K562 (cell line): ENCODE measurements at regions not wholly inside any gene's neighbourhood (a gene's known extent, or its start where the extent isn't known, plus 50 kb on each side); places are given as distances from the start of the nearest gene placed in this dataset.
A peak's percentile ranks its signal among the peaks of the same experiment; 100 is the strongest.

ENCODE experiments used
- ATAC-seq: fragments of 200-7000 bp; cut with Tn5 transposase; 3 replicates; pipeline ENCODE4 v1.9.1; 2020; ENCODE audit warnings: moderate library complexity
- BruUV-seq: library from RNA; stranded (reverse); fragments of 400-500 nt; replicated peaks from 2 replicates; lab custom pipeline; 2021; lab: Mats Ljungman, UMichigan
- CTCF ChIA-PET: fragments of 300-600 bp; formaldehyde crosslinking; extraction: SDS; loops from one replicate; lab custom pipeline; 2021; ENCODE audit warnings: low intra/inter-chr PET ratio; lab: Yijun Ruan, JAX
- POLR2A ChIA-PET: fragments of 300-600, 350-650 bp; sonication (Branson Sonifier 250); formaldehyde crosslinking; extraction: SDS; loops from one replicate; lab custom pipeline; 2021; ENCODE audit warnings: antibody characterized with exemption, inconsistent platforms; lab: Yijun Ruan, JAX
- DNase-seq, 4 experiments: peaks; one replicate each; pipeline versions ENCODE4 v3.0.0 to v3.0.0-alpha.2; 2011 to 2018; ENCODE audit warnings: low spot score in 3 of 4, mixed read lengths in 3 of 4; ENCODE audit errors: extremely low read depth in 1 of 4
- FAIRE-seq: peaks from 2 replicates; lab custom pipeline; 2011; peaks lifted over from hg19 to GRCh38; lab: Jason Lieb, UNC
- H2AFZ ChIP-seq: 2 replicates; pipeline ENCODE4 v1.6.0; 2011; ENCODE audit warnings: low read depth, low read length, control low read depth, inconsistent platforms
- H3K27ac ChIP-seq: fragments of 200-600 bp; 3 replicates; pipeline ENCODE4 v1.8.0; 2011; ENCODE audit warnings: low read depth, mild to moderate bottlenecking, control low read depth, inconsistent platforms, low read length, moderate library complexity, mixed read lengths; ENCODE audit errors: extremely low read depth
- H3K27me3 ChIP-seq, 2 experiments: fragments of 300-600 bp in 1 of 2; 2 replicates in 1 of 2; 3 replicates in 1 of 2; pipeline versions ENCODE4 v1.6.0 to v1.8.0; 2011; ENCODE audit warnings: inconsistent platforms in 2 of 2, low read length in 2 of 2, mild to moderate bottlenecking in 1 of 2, mixed read lengths in 1 of 2, moderate library complexity in 1 of 2; ENCODE audit not compliant: control insufficient read depth in 2 of 2, insufficient read depth in 2 of 2
- H3K36me3 ChIP-seq: fragments of 300-600 bp; 3 replicates; pipeline ENCODE4 v1.8.0; 2011; ENCODE audit warnings: mild to moderate bottlenecking, low read length, inconsistent platforms; ENCODE audit not compliant: control insufficient read depth, insufficient read depth
- H3K4me1 ChIP-seq, 2 experiments: fragments of 200-600 bp in 1 of 2; replicated peaks in 1 of 2; 2 replicates in 1 of 2; 3 replicates in 1 of 2; pipeline versions ENCODE4 v1.5.1 to v1.8.0; 2011; ENCODE audit warnings: inconsistent platforms in 2 of 2, low read length in 2 of 2, mild to moderate bottlenecking in 1 of 2, mixed read lengths in 1 of 2, moderate library complexity in 1 of 2; ENCODE audit not compliant: control insufficient read depth in 2 of 2, insufficient read depth in 2 of 2
- H3K4me2 ChIP-seq: 2 replicates; pipeline ENCODE4 v1.6.1; 2011; ENCODE audit warnings: low read length, control low read depth, inconsistent platforms, mixed read lengths; ENCODE audit not compliant: insufficient read depth
- H3K4me3 ChIP-seq: fragments of 200-600 bp; sonication (generic), shearing (Covaris generic); 2 replicates; pipeline ENCODE4 v1.5.1; 2016; ENCODE audit warnings: control low read depth, inconsistent platforms
- H3K79me2 ChIP-seq: fragments of 200-600 bp; 3 replicates; pipeline ENCODE4 v1.8.0; 2011; ENCODE audit warnings: low read length, inconsistent platforms; ENCODE audit not compliant: control insufficient read depth, insufficient read depth
- H3K9ac ChIP-seq, 2 experiments: 2 replicates each; pipeline versions ENCODE4 v1.6.0 to v1.6.1; 2011; ENCODE audit warnings: low read depth in 2 of 2, low read length in 2 of 2, control low read depth in 1 of 2, inconsistent platforms in 1 of 2, mild to moderate bottlenecking in 1 of 2, mixed read lengths in 1 of 2; ENCODE audit not compliant: insufficient read depth in 1 of 2
- H3K9me1 ChIP-seq: one replicate; pipeline ENCODE4 v1.6.0; 2011; ENCODE audit warnings: inconsistent platforms, mild to moderate bottlenecking, low read length, moderate library complexity; ENCODE audit not compliant: control insufficient read depth, insufficient read depth
- H3K9me3 ChIP-seq: replicated peaks from 2 replicates; pipeline ENCODE4 v1.5.1; 2011; ENCODE audit warnings: low read depth, low read length, inconsistent platforms; ENCODE audit not compliant: control insufficient read depth, insufficient read depth
- H4K20me1 ChIP-seq: replicated peaks from 2 replicates; pipeline ENCODE4 v1.6.1; 2011; ENCODE audit warnings: low read length, inconsistent platforms, mixed read lengths; ENCODE audit not compliant: control insufficient read depth, insufficient read depth
- BRF1 ChIP-seq: IDR thresholded peaks from 3 replicates; pipeline ENCODE4 v1.6.1; 2011; ENCODE audit warnings: borderline replicate concordance, mild to moderate bottlenecking; ENCODE audit not compliant: insufficient read length; ENCODE audit errors: extremely low read depth
- CTCF ChIP-seq, 3 experiments: IDR thresholded peaks in 2 of 3; conservative IDR thresholded peaks in 1 of 3; 2 replicates each; pipeline ENCODE4 v1.5.1; 2011 to 2012; ENCODE audit warnings: low read length in 3 of 3, mild to moderate bottlenecking in 3 of 3, control low read depth in 2 of 3, improper control_type of control experiment in 1 of 3, inconsistent platforms in 1 of 3, low read depth in 1 of 3, mixed read lengths in 1 of 3, moderate library complexity in 1 of 3; ENCODE audit not compliant: insufficient read depth in 2 of 3
- KAT2B ChIP-seq: IDR thresholded peaks from one replicate; pipeline ENCODE4 v1.6.1; 2012; ENCODE audit warnings: low read depth, mild to moderate bottlenecking, control low read depth, inconsistent platforms, low read length, moderate library complexity
- MECOM ChIP-seq: fragments of 250-450 bp; sonication (Bioruptor Pico); IDR thresholded peaks from 2 replicates; pipeline ENCODE4 v1.8.0; 2022; ENCODE audit warnings: inconsistent platforms
- PKNOX1 ChIP-seq: fragments of 450-650 bp; IDR thresholded peaks from 2 replicates; pipeline ENCODE4 v1.6.1; 2016
- ZNF354B ChIP-seq: fragments of 250-450 bp; sonication (Bioruptor Pico); IDR thresholded peaks from 2 replicates; pipeline ENCODE4 v1.4.0; 2020
- WGBS: fragments of 100-300 bp; shearing (Covaris generic); methylation state at CpG from one replicate; pipeline ENCODE4 v1.1.6; 2016; ENCODE audit warnings: low coverage, mixed read lengths; ENCODE audit not compliant: insufficient coverage; ENCODE audit errors: missing lambda C conversion rate; 5-methylcytosine and 5-hydroxymethylcytosine counted together
- in situ Hi-C: fragments of 300-500 bp; cut with MboI; formaldehyde crosslinking; loops from 4 replicates; pipeline ENCODE4 v1.15.0; 2018; ENCODE audit warnings: inconsistent platforms, mixed read lengths
- intact Hi-C: fragments of 100-400 bp; cut with micrococcal nuclease; formaldehyde crosslinking; loops from 2 replicates; pipeline ENCODE4 v1.14.2; 2022

DNA sequence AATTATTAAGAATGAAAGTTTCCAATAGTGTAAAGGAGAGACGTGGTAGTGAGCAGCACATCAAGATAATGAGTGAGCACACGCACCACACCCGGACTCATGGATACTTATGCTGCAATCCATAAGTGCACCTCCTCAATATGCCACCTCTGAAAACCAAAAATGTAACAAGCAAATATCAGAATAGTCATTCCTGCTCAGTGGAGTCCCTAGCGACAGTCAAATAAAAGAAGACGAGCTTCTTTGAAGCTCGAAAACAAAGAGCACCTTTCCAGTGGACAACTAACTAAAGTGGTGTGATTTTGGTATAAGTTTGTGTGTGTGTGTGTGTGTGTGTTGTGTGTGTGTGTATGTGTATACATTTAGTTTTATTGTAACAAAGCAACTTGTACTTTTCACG lies 241.3 kb downstream of the DEPDC1B start:
- FAIRE-seq: no peak
- TF ChIP-seq BRF1 (no peak), ZNF354B (CRISPR knock-in tag) (no peak), MECOM (CRISPR knock-in tag) (no peak), KAT2B (no peak), CTCF (IDR thresholded peaks at IDR 0.05 in 2 of 3, conservative IDR thresholded peaks at IDR 0.05 in 1 of 3; ENCODE audit: insufficient read depth in 2 of 3, low read depth in 1 of 3, low read length in 3 of 3) (peak in 2 of 3 experiments; percentile 15 to 17; a peak in 2 of 6 replicates), PKNOX1 (no peak)
- BruUV-seq: no TSS peak

More for the DNA sequence above, 241.3 kb downstream of the DEPDC1B start:
- Histone ChIP-seq H3K9me1 (no peaks in the 10 kb centered on the region), H3K27ac (no peak overlapping the region), H3K9ac (no peak overlapping the region), H3K4me2 (no peak overlapping the region), H3K36me3 (no peaks in the 10 kb centered on the region), H2AFZ (no peak overlapping the region), H3K4me3 (no peak overlapping the region), H4K20me1 (no peaks in the 10 kb centered on the region), H3K27me3 (no peaks in the 10 kb centered on the region), H3K79me2 (no peaks in the 10 kb centered on the region), H3K4me1 (no peaks in the 10 kb centered on the region), H3K9me3 (no peaks in the 10 kb centered on the region)
- no peak for DNase-seq
- intact Hi-C loops: no loop called here
- ChIA-PET CTCF (no interaction called here), POLR2A (no interaction called here)
- WGBS: 1% methylated on average over 7 of the region's 7 CpGs
- in situ Hi-C loops: no loop called here
- ATAC-seq: no peak
